Endothelial cell of umbilical vein (primary cell): ENCODE measurements at regions not wholly inside any gene's neighbourhood (a gene's known extent, or its start where the extent isn't known, plus 50 kb on each side); places are given as distances from the start of the nearest gene placed in this dataset.

Experiments used
- BruUV-seq: library from RNA; stranded (reverse); fragments of 400-500 nt; replicated peaks from 2 replicates; lab custom pipeline; 2021; lab: Mats Ljungman, UMichigan
- CTCF ChIA-PET: fragments of 300-600, 350-600 bp; sonication (Branson Sonifier 250); formaldehyde crosslinking; loops from one replicate; lab custom pipeline; 2021; ENCODE audit warnings: antibody characterized with exemption, inconsistent platforms; lab: Charles Lee
- POLR2A ChIA-PET: fragments of 300-600, 350-600 bp; sonication (Branson Sonifier 250); formaldehyde crosslinking; loops from one replicate; lab custom pipeline; 2021; ENCODE audit warnings: antibody characterized with exemption, inconsistent platforms; lab: Charles Lee
- DNase-seq: peaks from one replicate; pipeline ENCODE4 v3.0.0-alpha.2; 2011; ENCODE audit warnings: low read depth, low spot score
- FAIRE-seq: peaks from 2 replicates; lab custom pipeline; 2011; peaks lifted over from hg19 to GRCh38; lab: Jason Lieb, UNC
- H2AFZ ChIP-seq: 2 replicates; pipeline ENCODE4 v1.6.0; 2012; ENCODE audit warnings: low read depth, low read length, control low read depth, inconsistent platforms
- H3K27ac ChIP-seq: 2 replicates; pipeline ENCODE4 v1.5.1; 2011; ENCODE audit warnings: low read depth, mild to moderate bottlenecking, control low read depth, low read length, moderate library complexity; ENCODE audit not compliant: insufficient read depth
- H3K27me3 ChIP-seq, 2 experiments: 2 replicates each; pipeline versions ENCODE4 v1.6.0 to v1.6.1; 2011; ENCODE audit warnings: low read length in 2 of 2, mixed read lengths in 1 of 2; ENCODE audit not compliant: control insufficient read depth in 2 of 2, insufficient read depth in 2 of 2
- H3K36me3 ChIP-seq, 2 experiments: 2 replicates in 1 of 2; 3 replicates in 1 of 2; pipeline ENCODE4 v1.5.1; 2011; ENCODE audit warnings: low read length in 2 of 2, mild to moderate bottlenecking in 1 of 2, moderate library complexity in 1 of 2; ENCODE audit not compliant: control insufficient read depth in 2 of 2, insufficient read depth in 2 of 2; ENCODE audit errors: extremely low read depth in 1 of 2
- H3K4me1 ChIP-seq: 3 replicates; pipeline ENCODE4 v1.5.1; 2011; ENCODE audit warnings: mild to moderate bottlenecking, low read length; ENCODE audit not compliant: control insufficient read depth, insufficient read depth; ENCODE audit errors: extremely low read depth
- H3K4me2 ChIP-seq: 2 replicates; pipeline ENCODE4 v1.6.1; 2011; ENCODE audit warnings: low read length, control low read depth, mixed read lengths; ENCODE audit not compliant: insufficient read depth
- H3K4me3 ChIP-seq, 3 experiments: fragments of 200-600 bp in 1 of 3; sonication (generic), shearing (Covaris generic) in 1 of 3; replicated peaks in 1 of 3; 2 replicates each; pipeline ENCODE4 v1.5.1; 2011 to 2016; ENCODE audit warnings: control low read depth in 3 of 3, low read length in 3 of 3, mild to moderate bottlenecking in 2 of 3, inconsistent platforms in 1 of 3, low read depth in 1 of 3, moderate library complexity in 1 of 3; ENCODE audit not compliant: insufficient read depth in 1 of 3
- H3K79me2 ChIP-seq: 2 replicates; pipeline ENCODE4 v1.6.0; 2012; ENCODE audit warnings: low read length, inconsistent platforms; ENCODE audit not compliant: control insufficient read depth, insufficient read depth
- H3K9ac ChIP-seq: replicated peaks from 2 replicates; pipeline ENCODE3; 2011; ENCODE audit warnings: low read length, control low read depth; ENCODE audit not compliant: insufficient read depth; ENCODE audit errors: extremely low read depth
- H3K9me1 ChIP-seq: replicated peaks from 3 replicates; pipeline ENCODE4 v1.6.0; 2011; ENCODE audit warnings: mild to moderate bottlenecking, low read length; ENCODE audit not compliant: control insufficient read depth, insufficient read depth; ENCODE audit errors: extremely low read depth
- H3K9me3 ChIP-seq: replicated peaks from 2 replicates; pipeline ENCODE4 v1.5.1; 2012; ENCODE audit warnings: low read length, inconsistent platforms; ENCODE audit not compliant: control insufficient read depth, insufficient read depth
- H4K20me1 ChIP-seq: replicated peaks from 2 replicates; pipeline ENCODE3; 2011; ENCODE audit warnings: mild to moderate bottlenecking, low read length; ENCODE audit not compliant: control insufficient read depth, insufficient read depth; ENCODE audit errors: extremely low read depth
- FOS ChIP-seq: IDR thresholded peaks from 2 replicates; pipeline ENCODE4 v1.6.1; 2011; ENCODE audit warnings: mild to moderate bottlenecking, low read length, moderate library complexity, borderline replicate concordance; ENCODE audit not compliant: insufficient read depth
- POLR2A ChIP-seq: IDR thresholded peaks from 2 replicates; pipeline ENCODE4 v1.6.1; 2012; ENCODE audit warnings: low read depth, mild to moderate bottlenecking, control low read depth, low read length
- POLR2AphosphoS5 ChIP-seq: IDR thresholded peaks from 2 replicates; pipeline ENCODE4 v1.6.1; 2012; ENCODE audit warnings: low read depth, mild to moderate bottlenecking, control low read depth, low read length, moderate library complexity; ENCODE audit not compliant: insufficient read depth
- dilution Hi-C: fragments of 300-500 bp; cut with MboI; formaldehyde crosslinking; loops from one replicate; pipeline ENCODE4 v1.15.0; 2019; ENCODE audit warnings: low sequenced_read_pairs; ENCODE audit not compliant: extremely low pct_ligation_motif_present
- intact Hi-C: fragments of 100-400 bp; cut with micrococcal nuclease; formaldehyde crosslinking; loops from one replicate; pipeline ENCODE4 v1.10.0; 2022

GRCh38 chr18:2387588-2387987 is 183.7 kb downstream of the METTL4 start:
- CTCF ChIA-PET: no interaction called here
- no peaks in the 10 kb centered on the region for H3K79me2 ChIP-seq
- no peak overlapping the region for H3K27ac ChIP-seq
- no peak for DNase-seq
- H2AFZ ChIP-seq: no peak overlapping the region
- dilution Hi-C loops (no loop called here), intact Hi-C loops (no loop called here)
- H3K36me3 ChIP-seq: no peaks in the 10 kb centered on the region
- H3K9me1 ChIP-seq: no peaks in the 10 kb centered on the region
- no peaks in the 10 kb centered on the region for H4K20me1 ChIP-seq
- H3K9ac ChIP-seq: no peak overlapping the region
- BruUV-seq: no TSS peak
- H3K4me2 ChIP-seq: no peak overlapping the region
- H3K4me3 ChIP-seq: no peak overlapping the region
- H3K9me3 ChIP-seq: no peaks in the 10 kb centered on the region
- FAIRE-seq: no peak
- H3K4me1 ChIP-seq: no peaks in the 10 kb centered on the region
- TF ChIP-seq POLR2AphosphoS5: no peak
- peaks cover 0 to 2% of the 10 kb centered on the region in 2 experiments for H3K27me3 ChIP-seq
- POLR2A ChIA-PET: no interaction called here

GRCh38 chr18:2390158-2390557 is 181.1 kb downstream of the METTL4 start:
- no peaks in the 10 kb centered on the region for H3K9me1 ChIP-seq
- H3K9me3 ChIP-seq: no peaks in the 10 kb centered on the region
- H4K20me1 ChIP-seq: no peaks in the 10 kb centered on the region
- H2AFZ ChIP-seq: no peak overlapping the region
- ChIA-PET CTCF (no interaction called here), POLR2A (no interaction called here)
- H3K79me2 ChIP-seq: no peaks in the 10 kb centered on the region
- FAIRE-seq (no peak), DNase-seq (no peak)
- no TSS peak for BruUV-seq
- intact Hi-C loops: no loop called here
- no peak overlapping the region for H3K4me3 ChIP-seq
- dilution Hi-C loops: no loop called here
- H3K27me3 ChIP-seq: peaks cover 0 to 1% of the 10 kb centered on the region in 2 experiments
- TF ChIP-seq POLR2AphosphoS5 (no peak), POLR2A (no peak), FOS (no peak)
- no peak overlapping the region for H3K4me2 ChIP-seq
- no peaks in the 10 kb centered on the region for H3K4me1 ChIP-seq
- no peaks in the 10 kb centered on the region for H3K36me3 ChIP-seq
- H3K9ac ChIP-seq: no peak overlapping the region
- no peak overlapping the region for H3K27ac ChIP-seq
